ENCODE measurements at regions not wholly inside any gene's neighbourhood (a gene's known extent, or its start where the extent isn't known, plus 50 kb on each side); places are given as distances from the start of the nearest gene placed in this dataset.

- dilution Hi-C loops (cut with MboI; ENCODE audit: extremely low pct_ligation_motif_present, low sequenced_read_pairs), result no loop called here
These were observed 268.9 kb upstream of the TYRP1 start for GRCh38 chr9:12424243-12424642.

More at GRCh38 chr9:12424243-12424642, 268.9 kb upstream of the TYRP1 start:
- Histone ChIP-seq H4K20me1 (replicated peaks; ENCODE audit: control insufficient read depth, extremely low read depth, insufficient read depth, low read length) (no peaks in the 10 kb centered on the region), H3K36me3 (ENCODE audit: control insufficient read depth in 2 of 2, extremely low read depth in 1 of 2, insufficient read depth in 2 of 2, low read length in 2 of 2) (no peaks in the 10 kb centered on the region), H3K27ac (ENCODE audit: insufficient read depth, low read depth, low read length) (peak overlapping the region; percentile 70), H3K79me2 (ENCODE audit: control insufficient read depth, insufficient read depth, low read length) (no peaks in the 10 kb centered on the region), H2AFZ (ENCODE audit: low read depth, low read length) (peak overlapping the region; percentile 68), H3K27me3 (ENCODE audit: control insufficient read depth in 2 of 2, insufficient read depth in 2 of 2, low read length in 2 of 2) (no peaks in the 10 kb centered on the region), H3K9ac (replicated peaks; ENCODE audit: extremely low read depth, insufficient read depth, low read length) (peak overlapping the region; percentile 16), H3K9me3 (replicated peaks; ENCODE audit: control insufficient read depth, insufficient read depth, low read length) (no peaks in the 10 kb centered on the region), H3K4me2 (ENCODE audit: insufficient read depth, low read length) (peak overlapping the region; percentile 87), H3K9me1 (replicated peaks; ENCODE audit: control insufficient read depth, extremely low read depth, insufficient read depth, low read length) (no peaks in the 10 kb centered on the region), H3K4me3 (replicated peaks in 1 of 3; ENCODE audit: insufficient read depth in 1 of 3, low read depth in 1 of 3, low read length in 3 of 3) (peak overlapping the region in 1 of 3 experiments; percentile 23), H3K4me1 (ENCODE audit: control insufficient read depth, extremely low read depth, insufficient read depth, low read length) (peaks cover 27% of the 10 kb centered on the region)
- ChIA-PET POLR2A (no interaction called here), CTCF (interaction anchor here (1.2 to 3.0 kb wide), 4 partner anchors 9 to 1568 kb away, joined by 3 to 28 read pairs (median 7); no protein-coding TSS in a partner anchor)
- no peak for FAIRE-seq
- peak; percentile 68 for DNase-seq (ENCODE audit: low read depth, low spot score)
- peak; percentile 69 for TF ChIP-seq GATA2 (IDR thresholded peaks at IDR 0.05; ENCODE audit: insufficient read depth, insufficient read length, low read depth, low read length)
- TF ChIP-seq FOS (IDR thresholded peaks at IDR 0.05; ENCODE audit: borderline replicate concordance, insufficient read depth, low read length), result no peak
- no peak for TF ChIP-seq POLR2AphosphoS5 (IDR thresholded peaks at IDR 0.05; ENCODE audit: insufficient read depth, low read depth, low read length)
- TF ChIP-seq CTCF (IDR thresholded peaks at IDR 0.05; ENCODE audit: extremely low read depth in 1 of 2, insufficient read depth in 1 of 2, low read depth in 1 of 2, low read length in 2 of 2), result no peak
- TF ChIP-seq POLR2A (IDR thresholded peaks at IDR 0.05; ENCODE audit: low read depth, low read length), result no peak
- no peak for TF ChIP-seq EZH2 (IDR thresholded peaks at IDR 0.05; ENCODE audit: borderline replicate concordance, low read depth, low read length, severe bottlenecking)
- TF ChIP-seq MYC (IDR thresholded peaks at IDR 0.05; ENCODE audit: low read depth, low read length), result no peak
- no peak for TF ChIP-seq JUN (IDR thresholded peaks at IDR 0.05; ENCODE audit: borderline replicate concordance, insufficient read depth, insufficient read length, low read depth)
- BruUV-seq (replicated peaks), result no TSS peak
- intact Hi-C loops (cut with micrococcal nuclease), result no loop called here
